ENCODE measurements at regions not wholly inside any gene's neighbourhood (a gene's known extent, or its start where the extent isn't known, plus 50 kb on each side); places are given as distances from the start of the nearest gene placed in this dataset.
"Not testable (repeated sequence)": the region's sequence is repeated elsewhere in the genome, so short reads cannot be mapped to it uniquely, and the experiment has no call there.

DNA sequence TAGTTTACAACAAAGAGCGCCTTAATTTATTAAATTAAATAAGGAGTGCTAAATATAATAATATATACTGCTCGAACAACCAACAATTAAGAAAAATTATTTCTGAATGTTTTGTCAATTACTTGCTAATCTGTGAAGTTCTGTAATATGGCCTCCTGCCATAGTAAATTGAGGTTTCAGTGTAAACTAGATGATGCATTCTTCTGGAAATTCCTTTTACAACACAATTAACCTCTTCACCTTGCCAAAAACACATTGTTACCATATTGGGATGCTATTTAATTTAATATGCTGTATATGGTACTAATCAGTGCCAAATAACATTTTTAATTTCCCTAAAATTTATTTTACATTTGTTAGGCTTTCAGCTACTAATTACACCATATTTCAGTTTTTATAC is 808.4 kb upstream of the CITED2 start:
- DNase-seq (ENCODE audit: low read depth in 2 of 3, low spot score in 1 of 3): no peak

DNA sequence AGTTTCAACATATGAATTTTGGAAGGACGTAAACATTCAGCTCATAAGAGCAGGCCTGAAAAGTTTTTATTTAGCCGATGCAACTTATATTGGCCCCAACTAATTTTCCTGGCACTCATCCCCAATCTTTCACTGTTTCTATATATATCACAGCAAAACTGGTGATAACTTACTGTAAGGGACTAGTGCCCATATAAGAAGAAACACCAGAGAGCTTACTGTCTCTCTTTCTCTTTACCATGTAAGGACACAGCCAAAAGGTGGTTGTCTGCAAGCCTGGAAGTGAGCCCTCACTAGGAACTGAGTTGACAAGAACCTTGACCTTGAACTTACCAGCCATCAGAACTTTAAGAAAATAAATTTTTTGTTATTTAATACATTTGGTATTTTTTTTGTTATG is 807.4 kb upstream of the CITED2 start:
- no peak for DNase-seq (ENCODE audit: low read depth in 2 of 3, low spot score in 1 of 3)

DNA sequence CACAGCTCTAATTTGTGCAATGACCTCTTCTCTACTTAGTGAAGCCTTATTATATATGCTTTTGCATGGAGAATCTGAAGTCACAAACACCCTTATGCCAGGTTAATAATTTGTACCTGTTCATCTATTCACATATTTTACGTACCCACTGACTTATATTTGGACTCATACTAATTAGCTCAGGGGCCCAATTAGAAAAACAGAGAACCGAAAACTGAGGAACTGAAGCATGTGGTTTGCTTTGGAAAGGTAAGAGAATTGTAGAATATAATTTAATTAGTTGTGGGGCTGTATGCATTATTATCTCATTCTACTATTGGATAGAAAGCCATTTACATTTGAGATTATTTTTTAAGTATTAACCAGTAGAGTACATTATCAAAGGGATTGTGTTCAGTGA is 805.9 kb upstream of the CITED2 start:
- DNase-seq (ENCODE audit: low read depth in 2 of 3, low spot score in 1 of 3): no peak

DNA sequence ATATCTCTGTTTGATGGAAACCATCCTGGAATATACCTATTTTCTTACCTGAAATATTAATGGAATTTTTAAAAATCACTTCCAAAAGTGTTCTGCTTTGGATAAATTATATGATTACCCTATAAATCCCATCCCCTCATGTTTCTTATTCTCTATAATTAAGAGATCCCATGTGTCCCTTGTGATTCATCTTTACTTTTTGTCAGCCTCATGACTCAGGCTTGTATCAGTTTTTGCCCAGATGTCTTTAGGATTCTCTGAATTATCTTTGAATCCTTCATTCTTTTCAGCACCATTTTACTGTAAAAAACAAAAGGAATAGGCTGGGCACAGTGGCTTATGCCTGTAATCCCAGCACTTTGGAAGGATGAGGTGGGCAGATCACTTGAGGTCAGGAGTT is 804.5 kb upstream of the CITED2 start:
- DNase-seq (ENCODE audit: low read depth in 2 of 3, low spot score in 1 of 3): no peak

DNA sequence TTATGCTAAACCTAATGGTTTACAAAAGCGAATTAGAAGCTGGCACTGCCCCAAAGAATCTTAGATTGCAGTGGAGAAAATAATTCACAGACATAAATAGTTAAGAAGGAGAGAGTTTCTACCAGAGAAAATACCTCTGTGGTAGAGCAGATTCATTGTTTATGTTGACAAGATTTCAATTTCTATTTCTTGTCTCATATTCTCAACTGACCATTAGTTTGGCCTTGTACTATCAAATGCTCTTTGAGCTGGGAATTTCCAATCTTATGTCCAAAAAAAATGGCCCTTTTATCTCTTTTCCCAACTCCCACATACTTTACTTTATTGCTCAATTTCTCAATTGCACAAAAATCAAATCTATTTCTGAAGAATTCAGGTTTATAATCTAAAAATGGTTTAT is 804.1 kb upstream of the CITED2 start:
- no peak for DNase-seq (ENCODE audit: low read depth in 2 of 3, low spot score in 1 of 3)

DNA sequence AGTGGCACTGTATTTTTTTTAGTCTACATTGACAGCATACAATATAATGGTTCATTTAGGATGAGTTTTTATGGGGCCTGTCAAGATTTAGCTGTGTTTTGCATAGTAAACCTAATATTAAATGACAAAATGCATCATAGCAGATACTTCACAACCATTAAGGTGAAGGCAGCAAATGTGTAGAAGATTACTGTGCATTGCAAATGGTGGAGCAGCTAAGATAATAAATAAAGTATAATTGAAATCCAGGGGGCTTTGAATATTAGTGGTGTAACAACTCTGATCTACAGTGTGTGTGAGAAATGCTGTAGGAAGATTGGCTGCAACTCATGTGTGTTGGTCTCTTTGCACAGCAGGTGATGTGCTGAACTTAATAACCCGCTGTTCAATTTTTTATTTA is 801.9 kb upstream of the CITED2 start:
- no peak for DNase-seq (ENCODE audit: low read depth in 2 of 3, low spot score in 1 of 3)

DNA sequence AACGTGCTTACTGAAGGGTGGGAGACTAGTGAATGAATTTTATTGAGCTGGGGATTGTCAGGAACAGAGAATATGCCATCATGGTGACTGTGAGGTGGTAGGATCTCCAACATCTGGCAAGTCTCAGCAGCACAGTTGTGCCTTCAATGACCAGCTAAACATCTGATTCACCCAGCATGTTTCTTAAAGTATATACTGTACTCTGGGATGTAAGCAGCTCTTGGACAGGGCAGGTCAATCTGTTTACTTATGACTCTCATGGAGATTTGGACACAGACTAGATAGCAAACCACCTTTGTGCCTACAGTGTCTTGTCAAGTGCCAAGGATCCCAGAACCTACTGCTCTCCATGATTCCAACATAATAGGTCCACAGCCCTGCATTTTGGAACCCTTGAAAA is 801.0 kb upstream of the CITED2 start:
- no peak for DNase-seq (ENCODE audit: low read depth in 2 of 3, low spot score in 1 of 3)

DNA sequence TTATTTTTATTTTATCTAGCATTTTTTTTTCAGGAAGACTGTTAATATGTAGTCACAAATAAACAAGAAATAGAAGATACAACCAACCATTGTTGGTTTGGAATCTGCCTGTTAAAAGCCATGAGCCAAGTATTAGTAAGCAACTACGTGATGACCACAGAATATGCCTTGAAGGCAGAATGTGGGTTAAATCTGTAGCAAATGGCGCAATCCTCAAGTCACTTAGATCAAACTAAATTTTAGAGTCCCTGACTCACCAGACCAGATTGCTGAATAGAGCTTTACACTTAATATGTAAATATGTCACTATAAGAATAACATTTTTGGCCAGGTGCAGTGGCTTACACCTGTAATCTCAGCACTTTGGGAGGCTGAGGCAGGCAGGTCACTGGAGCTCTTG is 800.1 kb upstream of the CITED2 start:
- DNase-seq (ENCODE audit: low read depth in 2 of 3, low spot score in 1 of 3): no peak

DNA sequence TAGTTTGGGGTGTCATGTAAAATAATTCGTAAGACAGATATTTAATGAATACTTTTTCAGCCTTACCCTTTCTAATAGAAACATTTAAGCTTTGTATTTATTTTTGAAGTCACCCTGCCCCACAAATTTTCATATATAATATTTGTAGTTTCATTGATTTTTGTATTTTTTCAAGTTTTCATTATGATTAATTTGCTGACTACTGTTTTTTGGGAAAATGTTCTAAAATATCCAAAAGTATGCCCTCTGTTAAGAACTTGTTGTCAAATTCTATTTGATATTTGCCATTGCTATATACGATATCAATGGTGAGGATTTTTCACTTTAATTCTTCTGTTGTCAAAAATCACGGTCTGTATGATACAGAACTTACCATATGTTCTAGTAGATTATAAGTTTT is 793.9 kb upstream of the CITED2 start:
- no peak for DNase-seq (ENCODE audit: low read depth in 2 of 3, low spot score in 1 of 3)

DNA sequence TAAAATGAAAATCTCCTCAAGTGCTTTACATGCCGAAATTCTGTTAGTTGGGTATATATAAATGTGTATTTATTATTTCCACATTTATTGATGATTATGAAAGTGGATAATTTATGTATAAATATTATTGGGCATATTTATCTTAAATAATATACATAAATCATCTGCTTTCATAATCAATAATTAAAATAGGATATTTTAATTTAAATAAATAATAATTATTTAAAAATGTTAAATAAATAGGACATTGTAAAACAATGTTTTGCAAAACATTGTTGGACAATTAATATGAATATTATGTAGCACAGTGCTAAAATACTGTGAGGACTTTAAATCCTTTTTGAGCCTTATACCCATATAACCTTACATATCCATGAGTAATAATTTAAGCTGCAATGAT is 786.5 kb upstream of the CITED2 start:
- DNase-seq (ENCODE audit: low read depth in 2 of 3, low spot score in 1 of 3): no peak

DNA sequence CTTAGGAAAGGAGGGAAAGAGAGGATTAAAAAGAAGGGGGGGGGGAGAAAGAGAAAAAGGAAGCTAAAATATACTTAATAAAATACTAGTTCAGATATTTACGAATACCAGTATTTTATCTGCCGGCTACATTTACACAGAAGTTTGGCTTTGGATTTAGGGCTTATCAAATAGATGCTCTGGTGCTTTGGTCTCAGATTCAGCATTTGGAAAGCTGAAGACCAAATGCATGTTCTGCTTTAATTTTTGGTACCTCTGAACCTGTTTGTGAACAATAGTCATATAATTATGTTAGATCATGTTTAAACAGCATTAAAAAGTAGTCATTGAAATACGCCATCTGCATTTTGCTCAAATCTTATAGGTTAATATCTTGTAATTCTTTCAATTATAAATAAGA is 786.0 kb upstream of the CITED2 start:
- DNase-seq (ENCODE audit: low read depth in 2 of 3, low spot score in 1 of 3): no peak

DNA sequence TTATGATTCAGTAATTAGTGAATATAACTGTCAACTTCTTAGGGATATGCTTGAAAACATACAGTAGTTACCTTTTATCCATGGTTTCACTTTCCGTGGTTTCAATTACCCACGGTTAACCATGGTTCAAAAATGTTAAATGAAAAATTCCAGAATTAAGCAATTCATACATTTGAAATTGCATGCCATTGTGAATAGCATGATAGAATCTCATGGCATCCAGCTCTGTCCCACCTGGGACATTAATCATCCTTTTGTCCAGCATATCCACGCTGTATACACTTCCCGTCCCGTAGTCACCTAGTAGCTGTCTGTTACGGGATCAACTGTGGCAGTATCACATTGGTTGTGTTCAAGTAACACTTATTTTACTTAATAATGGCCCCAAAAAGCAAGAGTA is 781.7 kb upstream of the CITED2 start:
- no peak for DNase-seq (ENCODE audit: low read depth in 2 of 3, low spot score in 1 of 3)

DNA sequence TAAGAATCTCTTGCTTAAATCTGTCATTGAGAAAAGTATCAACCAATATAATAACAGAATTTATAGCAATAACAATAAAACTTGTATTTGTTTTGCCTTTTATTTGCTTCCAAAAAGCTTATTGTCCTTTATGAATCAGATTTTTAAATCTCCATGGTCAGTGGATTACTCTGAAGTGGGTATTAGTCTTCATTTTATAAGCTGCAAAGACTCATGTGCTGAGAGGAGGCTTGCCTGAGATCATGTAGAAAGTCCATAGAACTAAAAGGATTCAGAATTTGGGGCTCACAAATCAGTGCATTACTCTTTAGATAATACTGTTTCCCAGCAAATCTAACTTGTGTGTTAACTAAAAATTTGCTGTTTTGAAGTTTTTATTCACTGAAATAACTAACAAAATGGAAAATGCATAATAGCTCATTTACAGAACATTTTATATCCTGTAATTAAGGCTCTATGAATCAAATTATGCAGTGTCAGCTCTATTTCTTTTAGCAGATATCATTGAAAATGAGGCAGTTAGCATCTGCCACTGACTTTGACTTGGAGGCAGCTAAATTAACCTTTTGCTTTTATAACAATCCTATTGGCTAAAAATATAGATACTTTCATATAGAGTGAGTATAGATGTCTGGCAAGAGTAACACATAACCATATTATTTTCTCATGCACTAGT is 781.1 kb upstream of the CITED2 start:
- no peak for DNase-seq (ENCODE audit: low read depth in 2 of 3, low spot score in 1 of 3)

DNA sequence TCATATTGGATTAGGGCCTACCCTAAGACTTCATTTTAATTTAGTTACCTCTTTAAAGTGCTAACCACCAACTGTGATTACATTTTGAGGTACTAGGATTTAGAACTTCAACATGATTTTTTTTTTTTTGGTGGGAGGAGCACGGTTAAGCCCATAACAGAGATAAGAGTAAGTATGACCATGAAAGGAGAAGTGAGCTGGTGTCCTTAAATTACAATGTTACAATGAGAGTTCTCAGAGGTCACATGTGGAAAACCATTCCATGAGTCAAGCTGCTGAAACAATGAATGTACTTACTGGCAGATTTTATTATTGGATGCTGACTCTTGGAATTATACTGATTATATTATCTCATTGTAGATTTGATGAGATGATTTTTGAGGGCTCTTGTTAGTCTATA is 779.3 kb upstream of the CITED2 start:
- no peak for DNase-seq (ENCODE audit: low read depth in 2 of 3, low spot score in 1 of 3)

DNA sequence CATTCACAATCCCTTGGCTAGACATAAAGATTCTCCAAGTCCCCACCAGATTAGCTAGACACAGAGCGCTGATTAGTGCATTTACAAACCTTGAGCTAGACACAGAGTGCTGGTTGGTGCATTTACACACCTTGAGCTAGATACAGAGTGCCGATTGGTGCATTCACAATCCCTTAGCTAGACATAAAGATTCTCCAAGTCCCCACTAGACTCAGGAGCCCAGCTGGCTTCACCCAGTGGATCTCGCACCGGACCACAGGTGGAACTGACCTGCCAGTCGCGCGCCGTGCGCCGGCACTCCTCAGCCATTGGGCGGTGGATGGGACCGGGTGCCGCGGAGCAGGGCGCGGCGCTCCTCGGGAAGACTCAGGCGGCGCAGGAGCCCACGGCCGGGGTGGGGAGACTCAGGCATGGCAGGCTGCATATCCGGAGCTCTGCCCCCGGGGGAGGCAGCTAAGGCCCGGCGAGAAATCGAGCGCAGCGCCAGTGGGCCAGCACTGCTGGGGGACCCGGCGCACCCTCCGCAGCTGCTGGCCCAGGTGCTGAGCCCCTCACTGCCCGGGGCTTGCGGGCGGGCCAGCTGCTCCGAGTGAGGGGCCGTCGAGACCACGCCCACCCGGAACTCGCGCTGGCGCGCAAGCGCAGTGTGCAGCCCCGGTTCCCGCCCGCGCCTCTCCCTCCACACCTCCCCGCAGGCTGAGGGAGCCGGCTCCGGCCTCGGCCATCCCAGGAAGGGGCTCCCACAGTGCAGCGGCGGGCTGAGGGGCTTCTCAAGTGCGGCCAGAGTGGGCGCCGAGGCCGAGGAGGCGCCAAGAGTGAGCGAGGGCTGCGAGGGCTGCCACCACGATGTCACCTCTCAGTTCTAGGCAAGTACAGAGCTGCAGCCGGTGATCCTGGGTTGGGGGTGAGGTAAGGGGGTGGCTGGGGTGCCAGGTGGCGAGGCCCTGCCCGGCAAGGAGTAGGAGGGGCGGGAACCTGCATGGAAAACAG is 773.7 kb upstream of the CITED2 start:
- not testable (repeated sequence) for DNase-seq (ENCODE audit: low read depth in 2 of 3, low spot score in 1 of 3)

DNA sequence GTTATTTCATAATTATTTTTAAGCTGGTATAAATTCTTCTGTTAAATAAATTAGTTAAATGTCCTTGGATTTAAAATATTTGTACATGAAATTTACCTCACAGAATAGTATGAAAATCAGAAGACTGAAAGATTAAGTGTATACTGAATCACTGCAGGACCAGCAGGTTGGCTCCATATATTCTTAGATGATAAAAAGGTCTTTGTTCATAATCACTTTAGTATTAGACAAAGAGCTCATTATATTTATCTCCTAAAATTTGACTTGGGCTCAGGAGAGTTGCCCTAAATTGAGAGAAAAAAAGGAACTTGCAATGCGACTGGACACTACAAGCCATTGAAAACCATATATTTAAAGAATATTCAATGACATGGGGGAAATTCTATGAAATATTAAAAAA is 766.4 kb upstream of the CITED2 start:
- DNase-seq (ENCODE audit: low read depth in 2 of 3, low spot score in 1 of 3): no peak

DNA sequence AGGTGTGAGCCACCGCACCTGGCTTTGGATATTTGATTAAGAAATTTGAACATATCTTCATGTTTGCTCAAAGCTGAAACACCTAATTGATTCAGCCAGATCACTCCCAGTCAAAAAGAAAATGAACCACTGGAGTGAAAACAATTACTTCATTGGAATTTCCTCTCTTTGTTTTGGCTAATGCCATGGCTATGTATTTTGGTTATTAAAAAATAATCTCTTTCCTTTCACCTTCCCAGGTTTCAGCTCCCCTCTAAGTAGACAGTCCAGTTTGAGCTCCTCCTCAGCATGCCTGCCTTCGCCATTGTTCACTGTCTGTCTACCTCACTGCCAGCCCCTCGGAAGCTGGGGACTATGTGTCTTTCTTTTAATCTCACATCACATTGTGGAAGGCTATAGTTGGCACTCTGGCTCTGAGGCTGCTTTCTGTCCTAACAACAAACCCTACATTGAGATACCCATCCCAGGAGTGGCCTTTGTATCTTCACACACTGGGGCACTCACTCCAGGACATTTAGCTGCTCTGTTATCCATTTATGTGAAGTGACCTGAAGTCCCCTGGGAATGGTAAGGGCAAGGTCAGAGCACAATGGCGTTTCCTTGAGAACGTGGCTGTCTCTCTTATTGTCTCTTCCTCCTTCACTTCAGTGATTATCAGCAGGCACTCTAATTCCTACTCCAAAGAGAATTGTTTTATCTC is 764.0 kb upstream of the CITED2 start:
- no peak for DNase-seq (ENCODE audit: low read depth in 2 of 3, low spot score in 1 of 3)

DNA sequence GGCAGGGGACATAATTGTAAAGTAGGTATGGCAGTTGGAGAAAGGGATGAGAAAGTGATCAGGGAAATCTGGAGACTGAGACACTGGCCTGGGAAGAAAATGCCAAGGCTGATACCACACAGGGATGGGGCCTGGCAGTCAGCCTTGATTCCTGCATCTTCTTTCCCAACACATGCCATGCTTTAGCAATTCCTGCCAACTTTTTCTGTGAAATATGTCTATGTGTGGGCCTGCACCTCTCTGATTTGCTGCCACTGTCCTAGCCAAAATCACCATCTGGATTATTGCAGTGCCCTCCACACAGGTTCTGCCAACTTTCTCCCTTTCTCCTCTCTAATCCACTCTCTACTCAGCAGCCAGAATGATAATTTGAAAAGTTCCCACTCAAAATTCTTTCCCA is 759.8 kb upstream of the CITED2 start:
- no peak for DNase-seq (ENCODE audit: low read depth in 2 of 3, low spot score in 1 of 3)

DNA sequence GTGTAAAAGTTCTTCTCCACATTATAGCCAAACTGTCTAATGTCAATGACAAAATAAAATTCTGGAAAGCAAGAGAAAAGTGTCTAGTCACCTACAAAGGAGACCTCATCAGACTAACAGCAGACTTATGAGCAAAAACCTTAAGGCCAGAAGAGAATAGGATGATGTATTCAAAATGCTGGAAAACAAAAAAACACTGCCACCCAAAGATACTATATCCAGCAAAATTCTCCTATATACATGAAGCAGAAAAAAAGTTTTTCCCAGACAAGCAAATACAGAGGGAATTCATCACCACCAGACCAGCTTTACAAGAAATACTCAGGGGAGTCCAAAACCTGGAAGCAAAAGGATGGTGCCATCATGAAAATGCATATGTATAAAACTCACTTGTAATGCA is 755.6 kb upstream of the CITED2 start:
- no peak for DNase-seq (ENCODE audit: low read depth in 2 of 3, low spot score in 1 of 3)

DNA sequence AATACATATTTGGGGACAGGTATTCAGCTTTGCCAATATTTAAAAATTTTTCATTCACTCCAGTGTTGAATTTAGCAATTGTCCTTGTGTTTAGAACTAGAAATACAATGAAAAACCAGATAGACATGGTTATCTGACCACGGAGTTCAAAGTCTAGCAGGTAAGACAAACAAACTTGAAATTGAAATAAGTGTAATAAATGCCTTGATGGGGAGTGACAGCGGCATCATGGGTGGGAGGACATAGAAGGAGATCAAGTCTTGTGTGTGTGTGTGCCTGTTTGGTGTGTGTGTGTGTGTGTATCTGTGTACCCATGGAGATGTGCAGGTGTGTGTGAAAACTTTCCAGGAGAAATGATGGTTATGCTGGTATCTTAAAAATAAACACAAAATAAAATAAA is 750.0 kb upstream of the CITED2 start:
- DNase-seq (ENCODE audit: low read depth in 2 of 3, low spot score in 1 of 3): no peak

DNA sequence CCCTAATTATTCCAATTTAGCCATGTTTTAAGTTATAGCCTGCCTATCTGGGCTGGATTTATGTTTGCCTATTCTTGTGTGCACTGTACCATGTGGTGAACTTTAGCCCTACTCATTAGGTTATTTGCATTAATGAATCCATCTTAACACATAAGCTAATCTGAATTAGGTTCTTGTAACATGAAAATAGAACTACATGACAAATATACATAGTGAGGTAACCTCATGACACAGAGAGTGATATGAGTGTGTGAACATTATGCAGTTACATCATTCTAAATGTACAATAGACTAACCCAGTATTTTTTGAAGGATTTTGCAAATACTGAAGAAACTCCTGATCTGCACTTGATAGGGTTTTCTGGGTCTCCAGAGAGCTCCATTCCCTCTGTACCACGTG is 733.7 kb upstream of the CITED2 start:
- DNase-seq (ENCODE audit: low read depth in 2 of 3, low spot score in 1 of 3): no peak

DNA sequence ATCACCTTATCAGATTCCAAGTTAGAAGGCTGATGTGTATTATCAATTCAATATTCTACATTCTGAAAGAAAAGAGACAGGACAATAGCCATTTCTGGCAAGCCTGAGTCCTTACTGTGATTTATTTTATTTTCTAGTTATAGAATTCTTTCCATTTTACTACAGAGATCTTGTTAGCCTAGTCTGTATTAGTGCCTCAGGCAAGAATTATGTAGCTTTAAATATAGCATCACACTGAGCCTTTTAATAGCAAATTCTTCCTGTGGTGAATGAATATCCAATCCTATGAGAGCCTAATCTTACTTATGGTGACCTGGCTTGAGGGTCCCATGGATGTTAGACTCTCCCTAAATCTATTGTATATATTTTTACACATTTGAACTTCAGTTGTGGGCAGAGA is 732.8 kb upstream of the CITED2 start:
- DNase-seq (ENCODE audit: low read depth in 2 of 3, low spot score in 1 of 3): no peak

Data from stimulated activated CD4-positive, alpha-beta T cell treated with anti-CD3 and anti-CD28 coated beads, Interleukin-12 subunit alpha, Interleukin-12 subunit beta, amount 100 ng/mL, for 48 hours (primary cell).